ENCODE measurements at regions not wholly inside any gene's neighbourhood (a gene's known extent, or its start where the extent isn't known, plus 50 kb on each side); places are given as distances from the start of the nearest gene placed in this dataset.

DNA sequence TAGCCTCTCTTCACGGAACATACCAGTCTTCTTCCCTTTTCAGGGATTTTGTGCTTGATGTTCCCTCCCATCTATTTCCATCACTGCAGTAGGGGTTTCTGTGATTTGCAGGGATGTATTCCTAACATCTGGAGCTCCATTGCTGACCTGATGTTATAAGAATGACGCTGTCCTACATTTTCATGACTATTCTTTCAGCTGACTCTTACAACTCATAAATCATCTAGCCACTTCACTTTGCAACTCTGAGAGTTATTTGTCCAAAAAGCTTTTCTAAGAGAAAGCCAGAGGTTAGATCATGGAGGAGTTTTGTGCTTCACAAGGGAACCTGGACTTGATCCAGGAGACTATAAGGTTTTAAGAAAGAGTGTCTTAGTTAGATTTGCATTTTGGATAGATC, 116.6 kb upstream of the FAR2 start:
- H3K27ac Mint-ChIP-seq (ENCODE audit: low read depth, unreplicated experiment), result no peak overlapping the region
- BruUV-seq (replicated peaks), result no TSS peak
- POLR2A ChIA-PET, result no interaction called here

DNA sequence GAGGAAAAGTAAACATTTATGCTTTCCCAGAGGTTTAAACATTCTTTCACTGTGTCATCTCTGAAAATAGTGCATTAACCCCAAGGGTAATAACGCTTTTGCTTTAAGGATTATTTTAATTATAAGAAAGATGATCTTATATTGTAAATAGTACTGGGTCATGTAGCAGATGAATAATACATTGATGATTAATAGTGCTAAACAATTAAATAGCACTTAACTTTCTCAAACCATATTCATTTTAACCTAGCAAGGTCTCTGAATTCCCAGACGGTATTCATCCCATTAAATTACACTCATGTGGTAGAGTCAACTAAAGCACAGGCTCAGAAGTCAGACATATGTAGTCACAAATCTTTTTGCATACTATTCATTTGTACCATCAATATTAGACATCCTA, 115.6 kb upstream of the FAR2 start:
- peaks cover 35% of the 10 kb centered on the region for H3K27me3 Mint-ChIP-seq (ENCODE audit: insufficient read depth, unreplicated experiment)
- CTCF ChIA-PET, result no interaction called here

More for the DNA sequence above, 116.6 kb upstream of the FAR2 start:
- H3K9me3 Mint-ChIP-seq (ENCODE audit: unreplicated experiment), result peaks cover 14% of the 10 kb centered on the region
- H3K4me3 Mint-ChIP-seq (ENCODE audit: unreplicated experiment), result no peak overlapping the region
- no peak for DNase-seq (ENCODE audit: unreplicated experiment)
- peaks cover 39% of the 10 kb centered on the region for H3K27me3 Mint-ChIP-seq (ENCODE audit: insufficient read depth, unreplicated experiment)
- no peaks in the 10 kb centered on the region for H3K36me3 Mint-ChIP-seq (ENCODE audit: insufficient read depth, unreplicated experiment)
- intact Hi-C loops (cut with micrococcal nuclease), result no loop called here
- H3K4me1 Mint-ChIP-seq (ENCODE audit: insufficient read depth, unreplicated experiment), result no peaks in the 10 kb centered on the region
- CTCF ChIA-PET, result interaction anchor here (0.9 to 1.4 kb wide), 2 partner anchors 10 to 33 kb away, joined by 3 to 5 read pairs; no protein-coding TSS in a partner anchor
- TF ChIP-seq, protein P1, sequence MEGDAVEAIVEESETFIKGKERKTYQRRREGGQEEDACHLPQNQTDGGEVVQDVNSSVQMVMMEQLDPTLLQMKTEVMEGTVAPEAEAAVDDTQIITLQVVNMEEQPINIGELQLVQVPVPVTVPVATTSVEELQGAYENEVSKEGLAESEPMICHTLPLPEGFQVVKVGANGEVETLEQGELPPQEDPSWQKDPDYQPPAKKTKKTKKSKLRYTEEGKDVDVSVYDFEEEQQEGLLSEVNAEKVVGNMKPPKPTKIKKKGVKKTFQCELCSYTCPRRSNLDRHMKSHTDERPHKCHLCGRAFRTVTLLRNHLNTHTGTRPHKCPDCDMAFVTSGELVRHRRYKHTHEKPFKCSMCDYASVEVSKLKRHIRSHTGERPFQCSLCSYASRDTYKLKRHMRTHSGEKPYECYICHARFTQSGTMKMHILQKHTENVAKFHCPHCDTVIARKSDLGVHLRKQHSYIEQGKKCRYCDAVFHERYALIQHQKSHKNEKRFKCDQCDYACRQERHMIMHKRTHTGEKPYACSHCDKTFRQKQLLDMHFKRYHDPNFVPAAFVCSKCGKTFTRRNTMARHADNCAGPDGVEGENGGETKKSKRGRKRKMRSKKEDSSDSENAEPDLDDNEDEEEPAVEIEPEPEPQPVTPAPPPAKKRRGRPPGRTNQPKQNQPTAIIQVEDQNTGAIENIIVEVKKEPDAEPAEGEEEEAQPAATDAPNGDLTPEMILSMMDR (IDR thresholded peaks at IDR 0.05; ENCODE audit: unreplicated experiment), result no peak

DNA sequence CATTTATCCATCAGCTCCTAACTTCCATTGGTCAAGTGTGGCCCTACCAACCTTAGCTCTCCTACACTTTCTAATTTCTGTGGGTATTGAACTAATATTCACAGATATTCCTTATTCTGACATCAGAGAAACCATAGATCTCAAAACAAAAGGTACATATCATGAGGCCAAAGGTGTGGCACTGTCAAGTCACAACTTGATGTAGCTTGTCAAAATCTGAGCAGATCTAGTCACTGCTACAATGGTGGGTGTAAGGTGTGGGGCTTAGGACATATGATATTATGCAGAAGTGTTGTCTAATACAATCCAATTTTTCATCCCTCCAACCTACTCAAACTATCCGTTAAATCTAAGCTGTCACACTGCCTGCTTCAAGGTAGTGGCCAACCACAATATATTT, 114.0 kb upstream of the FAR2 start:
- POLR2A ChIA-PET, result interaction anchor here (0.7 kb wide), 1 partner anchor 10 kb away, joined by 3 read pairs; no protein-coding TSS in a partner anchor
- CTCF ChIA-PET, result interaction anchor here (0.9 to 2.7 kb wide), 2 partner anchors 9 to 38 kb away, joined by 3 to 8 read pairs; no protein-coding TSS in a partner anchor
- Mint-ChIP-seq H3K9me3 (ENCODE audit: unreplicated experiment) (peaks cover under 1% of the 10 kb centered on the region), H3K36me3 (ENCODE audit: insufficient read depth, unreplicated experiment) (no peaks in the 10 kb centered on the region), H3K4me3 (ENCODE audit: unreplicated experiment) (no peak overlapping the region), H3K27ac (ENCODE audit: low read depth, unreplicated experiment) (no peak overlapping the region), H3K4me1 (ENCODE audit: insufficient read depth, unreplicated experiment) (no peaks in the 10 kb centered on the region), H3K27me3 (ENCODE audit: insufficient read depth, unreplicated experiment) (peaks cover 19% of the 10 kb centered on the region)
- BruUV-seq (replicated peaks), result no TSS peak
- TF ChIP-seq, protein P1 (IDR thresholded peaks at IDR 0.05; ENCODE audit: unreplicated experiment), result no peak
- intact Hi-C loops (cut with micrococcal nuclease), result no loop called here
- DNase-seq (ENCODE audit: unreplicated experiment), result no peak

More for the DNA sequence above, 115.6 kb upstream of the FAR2 start:
- H3K27ac Mint-ChIP-seq (ENCODE audit: low read depth, unreplicated experiment), result no peak overlapping the region
- POLR2A ChIA-PET, result no interaction called here
- intact Hi-C loops (cut with micrococcal nuclease), result no loop called here
- BruUV-seq (replicated peaks), result no TSS peak
- DNase-seq (ENCODE audit: unreplicated experiment), result no peak
- no peak overlapping the region for H3K4me3 Mint-ChIP-seq (ENCODE audit: unreplicated experiment)
- TF ChIP-seq, protein P1 (IDR thresholded peaks at IDR 0.05; ENCODE audit: unreplicated experiment), result no peak
- H3K9me3 Mint-ChIP-seq (ENCODE audit: unreplicated experiment), result peaks cover 14% of the 10 kb centered on the region
- H3K4me1 Mint-ChIP-seq (ENCODE audit: insufficient read depth, unreplicated experiment), result no peaks in the 10 kb centered on the region
- H3K36me3 Mint-ChIP-seq (ENCODE audit: insufficient read depth, unreplicated experiment), result no peaks in the 10 kb centered on the region

DNA sequence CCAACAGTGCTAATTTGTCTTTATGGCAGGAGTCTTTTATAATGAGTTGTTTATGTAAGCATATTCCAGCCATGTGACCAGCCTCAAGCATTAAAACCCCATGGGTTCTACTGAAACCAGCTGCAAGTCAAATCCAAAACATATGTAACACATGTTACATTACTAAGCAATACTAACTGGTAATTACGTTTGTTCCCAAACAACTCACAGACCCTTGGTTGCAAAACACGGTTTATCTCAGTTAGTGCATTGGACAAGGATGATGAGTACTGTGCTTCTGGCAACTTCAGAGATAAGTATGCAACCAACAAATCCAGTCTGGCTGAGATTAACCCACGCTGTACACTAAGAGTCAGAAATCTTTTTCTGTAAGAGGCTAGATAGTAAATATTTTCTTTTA, 110.1 kb upstream of the FAR2 start:
- peak; percentile 20 for DNase-seq (ENCODE audit: unreplicated experiment)
- no peak overlapping the region for H3K4me3 Mint-ChIP-seq (ENCODE audit: unreplicated experiment)
- H3K27me3 Mint-ChIP-seq (ENCODE audit: insufficient read depth, unreplicated experiment), result no peaks in the 10 kb centered on the region
- CTCF ChIA-PET, result no interaction called here
- POLR2A ChIA-PET, result interaction anchor here (0.6 kb wide), 1 partner anchor 571 kb away, joined by 3 read pairs; no protein-coding TSS in a partner anchor
- no peaks in the 10 kb centered on the region for H3K36me3 Mint-ChIP-seq (ENCODE audit: insufficient read depth, unreplicated experiment)
- H3K9me3 Mint-ChIP-seq (ENCODE audit: unreplicated experiment), result no peaks in the 10 kb centered on the region
- H3K4me1 Mint-ChIP-seq (ENCODE audit: insufficient read depth, unreplicated experiment), result peaks cover 9% of the 10 kb centered on the region
- intact Hi-C loops (cut with micrococcal nuclease), result no loop called here
- TF ChIP-seq, protein P1 (IDR thresholded peaks at IDR 0.05; ENCODE audit: unreplicated experiment), result no peak
- H3K27ac Mint-ChIP-seq (ENCODE audit: low read depth, unreplicated experiment), result no peak overlapping the region
- no TSS peak for BruUV-seq (replicated peaks)

Measured in MCF 10A (cell line).